ENCODE measurements at regions not wholly inside any gene's neighbourhood (a gene's known extent, or its start where the extent isn't known, plus 50 kb on each side); places are given as distances from the start of the nearest gene placed in this dataset.

DNA sequence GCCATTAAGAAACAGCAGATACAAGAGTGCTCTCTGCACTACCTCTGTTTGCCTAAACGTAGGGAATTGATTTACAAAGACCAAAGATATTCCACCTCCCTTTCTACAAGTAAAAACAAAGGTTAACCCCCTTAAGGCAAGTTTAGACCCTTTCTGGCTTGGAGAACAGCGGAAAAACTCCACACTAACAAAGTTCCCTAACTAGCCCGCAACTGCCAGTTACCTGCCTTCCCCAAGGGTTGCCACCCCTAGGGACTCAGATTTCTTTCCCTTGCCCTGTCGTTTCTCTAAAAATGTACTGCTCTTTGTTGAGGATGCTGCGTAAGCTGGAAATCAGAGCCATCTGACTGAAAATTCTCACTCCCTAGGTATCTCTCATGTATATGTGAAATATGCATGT, 627.5 kb upstream of the SOX11 start:
- intact Hi-C loops (cut with DNase I; ENCODE audit: low total_unique reads): no loop called here
- Histone ChIP-seq H3K4me3 (no peak overlapping the region), H3K27ac (no peak overlapping the region), H3K27me3 (no peaks in the 10 kb centered on the region), H3K4me1 (no peaks in the 10 kb centered on the region), H3K9me3 (no peaks in the 10 kb centered on the region), H3K36me3 (ENCODE audit: low read depth, missing control alignments) (no peaks in the 10 kb centered on the region)
- no peak for TF ChIP-seq POLR2A (IDR thresholded peaks at IDR 0.05)
- TF ChIP-seq, protein P1, sequence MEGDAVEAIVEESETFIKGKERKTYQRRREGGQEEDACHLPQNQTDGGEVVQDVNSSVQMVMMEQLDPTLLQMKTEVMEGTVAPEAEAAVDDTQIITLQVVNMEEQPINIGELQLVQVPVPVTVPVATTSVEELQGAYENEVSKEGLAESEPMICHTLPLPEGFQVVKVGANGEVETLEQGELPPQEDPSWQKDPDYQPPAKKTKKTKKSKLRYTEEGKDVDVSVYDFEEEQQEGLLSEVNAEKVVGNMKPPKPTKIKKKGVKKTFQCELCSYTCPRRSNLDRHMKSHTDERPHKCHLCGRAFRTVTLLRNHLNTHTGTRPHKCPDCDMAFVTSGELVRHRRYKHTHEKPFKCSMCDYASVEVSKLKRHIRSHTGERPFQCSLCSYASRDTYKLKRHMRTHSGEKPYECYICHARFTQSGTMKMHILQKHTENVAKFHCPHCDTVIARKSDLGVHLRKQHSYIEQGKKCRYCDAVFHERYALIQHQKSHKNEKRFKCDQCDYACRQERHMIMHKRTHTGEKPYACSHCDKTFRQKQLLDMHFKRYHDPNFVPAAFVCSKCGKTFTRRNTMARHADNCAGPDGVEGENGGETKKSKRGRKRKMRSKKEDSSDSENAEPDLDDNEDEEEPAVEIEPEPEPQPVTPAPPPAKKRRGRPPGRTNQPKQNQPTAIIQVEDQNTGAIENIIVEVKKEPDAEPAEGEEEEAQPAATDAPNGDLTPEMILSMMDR (IDR thresholded peaks at IDR 0.05): no peak
- 64 to 71% methylated on average over 5 of the region's 5 CpGs for WGBS, 2 donors
- DNase-seq: no peak

DNA sequence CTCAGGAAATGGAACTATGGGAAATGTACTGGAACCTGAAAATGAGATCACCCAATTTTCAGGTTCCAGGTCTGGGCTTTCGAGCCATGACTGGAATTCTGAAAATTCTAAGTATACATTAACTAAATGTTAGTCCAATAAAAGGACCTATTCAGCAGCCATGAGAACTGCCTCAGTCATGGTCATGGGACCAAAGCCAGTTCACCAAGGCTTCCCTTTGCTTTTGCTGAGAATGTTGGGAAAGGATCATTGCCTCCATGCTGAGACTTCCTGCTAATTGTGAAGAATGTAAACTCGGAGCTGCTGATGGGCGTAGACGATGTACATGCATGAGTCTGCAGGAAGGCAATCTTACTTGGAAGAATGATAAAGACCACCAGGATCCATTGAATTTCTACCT, 624.4 kb upstream of the SOX11 start:
- H3K4me1 ChIP-seq: no peaks in the 10 kb centered on the region
- no peak overlapping the region for H3K4me3 ChIP-seq
- 94% methylated on average over 4 of the region's 4 CpGs for WGBS, 2 donors
- DNase-seq: no peak
- no peak overlapping the region for H3K27ac ChIP-seq
- intact Hi-C loops (cut with DNase I; ENCODE audit: low total_unique reads): no loop called here
- no peaks in the 10 kb centered on the region for H3K9me3 ChIP-seq
- no peaks in the 10 kb centered on the region for H3K27me3 ChIP-seq
- TF ChIP-seq, protein P1 (IDR thresholded peaks at IDR 0.05): no peak
- TF ChIP-seq POLR2A (IDR thresholded peaks at IDR 0.05): no peak
- no peaks in the 10 kb centered on the region for H3K36me3 ChIP-seq (ENCODE audit: low read depth, missing control alignments)

- no peaks in the 10 kb centered on the region for H3K4me1 ChIP-seq
- H3K9me3 ChIP-seq: no peaks in the 10 kb centered on the region
- intact Hi-C loops (cut with DNase I; ENCODE audit: low total_unique reads): no loop called here
- TF ChIP-seq POLR2A (IDR thresholded peaks at IDR 0.05): no peak
- TF ChIP-seq, protein P1 (IDR thresholded peaks at IDR 0.05): no peak
- H3K27me3 ChIP-seq: no peaks in the 10 kb centered on the region
- no peak overlapping the region for H3K27ac ChIP-seq
- no peak for DNase-seq
- H3K36me3 ChIP-seq (ENCODE audit: low read depth, missing control alignments): no peaks in the 10 kb centered on the region
- 72 to 83% methylated on average over 5 of the region's 5 CpGs for WGBS, 2 donors
- H3K4me3 ChIP-seq: no peak overlapping the region
Observed at GRCh38 chr2:5070257-5070656, 621.9 kb upstream of the SOX11 start.

DNA sequence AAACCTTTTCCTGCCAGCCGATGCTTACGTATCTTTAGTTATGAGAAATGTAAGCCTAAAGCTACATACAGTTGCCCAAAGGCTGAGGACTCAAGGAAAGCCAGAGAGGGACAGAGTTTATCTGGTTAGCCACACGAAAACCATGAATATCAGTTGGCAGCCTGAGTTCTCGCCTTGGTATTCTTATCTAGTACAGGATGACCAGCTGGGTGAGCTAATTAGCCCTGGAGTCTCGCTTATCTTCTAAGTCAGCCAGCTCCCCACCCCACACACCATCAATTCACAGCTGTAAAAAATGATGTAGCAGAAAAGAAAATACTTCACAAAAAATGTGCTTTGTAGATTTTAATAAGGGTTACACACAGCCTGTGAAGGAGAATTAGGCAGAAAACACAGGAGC, 617.5 kb upstream of the SOX11 start:
- TF ChIP-seq, protein P1 (IDR thresholded peaks at IDR 0.05): no peak
- TF ChIP-seq POLR2A (IDR thresholded peaks at IDR 0.05): no peak
- Histone ChIP-seq H3K9me3 (no peaks in the 10 kb centered on the region), H3K36me3 (ENCODE audit: low read depth, missing control alignments) (no peaks in the 10 kb centered on the region), H3K4me3 (no peak overlapping the region), H3K4me1 (no peaks in the 10 kb centered on the region), H3K27ac (no peak overlapping the region), H3K27me3 (no peaks in the 10 kb centered on the region)
- intact Hi-C loops (cut with DNase I; ENCODE audit: low total_unique reads): no loop called here
- 38 to 43% methylated on average over 5 of the region's 5 CpGs for WGBS, 2 donors
- no peak for DNase-seq

DNA sequence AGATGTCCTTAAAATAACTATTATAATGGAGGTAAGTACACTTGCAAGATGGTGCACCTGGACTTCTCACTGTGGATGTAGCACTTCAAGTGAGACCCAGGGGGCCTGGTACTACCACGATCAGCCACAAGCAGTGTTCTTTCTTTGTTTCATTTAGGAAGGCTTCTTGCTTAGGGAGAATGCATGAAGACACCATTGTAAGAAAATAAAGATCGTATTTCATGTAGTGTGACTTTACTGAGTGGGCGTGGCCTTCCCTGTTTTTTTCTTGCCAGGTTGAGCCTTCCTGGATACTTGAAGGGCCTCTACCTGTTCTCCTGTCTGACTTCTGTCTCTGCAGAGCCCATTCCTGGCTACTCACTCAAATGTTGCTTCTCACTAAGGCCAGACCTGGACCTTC, 615.6 kb upstream of the SOX11 start:
- 82% methylated on average over 3 of the region's 3 CpGs for WGBS, 2 donors
- no peaks in the 10 kb centered on the region for H3K4me1 ChIP-seq
- TF ChIP-seq, protein P1 (IDR thresholded peaks at IDR 0.05): no peak
- TF ChIP-seq POLR2A (IDR thresholded peaks at IDR 0.05): no peak
- no peak for DNase-seq
- H3K27me3 ChIP-seq: no peaks in the 10 kb centered on the region
- no peak overlapping the region for H3K4me3 ChIP-seq
- no peaks in the 10 kb centered on the region for H3K36me3 ChIP-seq (ENCODE audit: low read depth, missing control alignments)
- intact Hi-C loops (cut with DNase I; ENCODE audit: low total_unique reads): no loop called here
- no peaks in the 10 kb centered on the region for H3K9me3 ChIP-seq
- no peak overlapping the region for H3K27ac ChIP-seq
